ENCODE measurements at regions not wholly inside any gene's neighbourhood (a gene's known extent, or its start where the extent isn't known, plus 50 kb on each side); places are given as distances from the start of the nearest gene placed in this dataset.

DNA sequence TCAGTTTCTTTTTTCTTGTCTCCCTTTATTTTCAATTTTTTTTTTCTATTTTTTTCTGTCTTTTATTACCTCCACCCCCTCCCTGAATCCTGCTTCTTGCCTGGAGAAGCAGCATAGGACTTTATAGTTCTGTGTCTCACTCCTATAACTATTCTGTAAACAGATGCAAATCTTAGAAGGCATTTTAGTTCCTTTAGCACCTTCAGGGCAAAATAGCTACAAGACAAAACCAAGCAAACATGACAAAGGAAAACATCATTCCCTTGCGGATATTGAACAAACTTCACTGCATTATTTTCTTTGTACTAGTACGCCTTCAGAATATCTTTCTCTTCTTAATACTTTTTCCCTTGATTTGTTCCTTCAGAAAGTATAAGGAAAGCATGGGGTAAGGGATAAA is 446.2 kb upstream of the CHORDC1 start:
- TF ChIP-seq, protein P1, sequence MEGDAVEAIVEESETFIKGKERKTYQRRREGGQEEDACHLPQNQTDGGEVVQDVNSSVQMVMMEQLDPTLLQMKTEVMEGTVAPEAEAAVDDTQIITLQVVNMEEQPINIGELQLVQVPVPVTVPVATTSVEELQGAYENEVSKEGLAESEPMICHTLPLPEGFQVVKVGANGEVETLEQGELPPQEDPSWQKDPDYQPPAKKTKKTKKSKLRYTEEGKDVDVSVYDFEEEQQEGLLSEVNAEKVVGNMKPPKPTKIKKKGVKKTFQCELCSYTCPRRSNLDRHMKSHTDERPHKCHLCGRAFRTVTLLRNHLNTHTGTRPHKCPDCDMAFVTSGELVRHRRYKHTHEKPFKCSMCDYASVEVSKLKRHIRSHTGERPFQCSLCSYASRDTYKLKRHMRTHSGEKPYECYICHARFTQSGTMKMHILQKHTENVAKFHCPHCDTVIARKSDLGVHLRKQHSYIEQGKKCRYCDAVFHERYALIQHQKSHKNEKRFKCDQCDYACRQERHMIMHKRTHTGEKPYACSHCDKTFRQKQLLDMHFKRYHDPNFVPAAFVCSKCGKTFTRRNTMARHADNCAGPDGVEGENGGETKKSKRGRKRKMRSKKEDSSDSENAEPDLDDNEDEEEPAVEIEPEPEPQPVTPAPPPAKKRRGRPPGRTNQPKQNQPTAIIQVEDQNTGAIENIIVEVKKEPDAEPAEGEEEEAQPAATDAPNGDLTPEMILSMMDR (IDR thresholded peaks at IDR 0.05 in 4 of 5, conservative IDR thresholded peaks at IDR 0.05 in 1 of 5): no peak
- TF ChIP-seq POLR2A (IDR thresholded peaks at IDR 0.05): no peak
